Mammary epithelial cell (primary cell): ENCODE measurements at regions not wholly inside any gene's neighbourhood (a gene's known extent, or its start where the extent isn't known, plus 50 kb on each side); places are given as distances from the start of the nearest gene placed in this dataset.

ENCODE experiments used
- EZH2 ChIP-seq: IDR thresholded peaks from 2 replicates; pipeline ENCODE4 v1.6.1; 2012; ENCODE audit warnings: low read length, inconsistent platforms, borderline replicate concordance
- TF ChIP-seq, protein P1 (sequence below), 2 donors: IDR thresholded peaks in 1 of 2; conservative IDR thresholded peaks in 1 of 2; 2 replicates each; pipeline ENCODE4 v1.5.1; 2011 to 2012; ENCODE audit warnings: inconsistent platforms in 2 of 2, low read length in 2 of 2, mild to moderate bottlenecking in 2 of 2, control low read depth in 1 of 2, low read depth in 1 of 2; ENCODE audit not compliant: insufficient read depth in 1 of 2; ENCODE audit errors: extremely low read depth in 1 of 2

DNA sequence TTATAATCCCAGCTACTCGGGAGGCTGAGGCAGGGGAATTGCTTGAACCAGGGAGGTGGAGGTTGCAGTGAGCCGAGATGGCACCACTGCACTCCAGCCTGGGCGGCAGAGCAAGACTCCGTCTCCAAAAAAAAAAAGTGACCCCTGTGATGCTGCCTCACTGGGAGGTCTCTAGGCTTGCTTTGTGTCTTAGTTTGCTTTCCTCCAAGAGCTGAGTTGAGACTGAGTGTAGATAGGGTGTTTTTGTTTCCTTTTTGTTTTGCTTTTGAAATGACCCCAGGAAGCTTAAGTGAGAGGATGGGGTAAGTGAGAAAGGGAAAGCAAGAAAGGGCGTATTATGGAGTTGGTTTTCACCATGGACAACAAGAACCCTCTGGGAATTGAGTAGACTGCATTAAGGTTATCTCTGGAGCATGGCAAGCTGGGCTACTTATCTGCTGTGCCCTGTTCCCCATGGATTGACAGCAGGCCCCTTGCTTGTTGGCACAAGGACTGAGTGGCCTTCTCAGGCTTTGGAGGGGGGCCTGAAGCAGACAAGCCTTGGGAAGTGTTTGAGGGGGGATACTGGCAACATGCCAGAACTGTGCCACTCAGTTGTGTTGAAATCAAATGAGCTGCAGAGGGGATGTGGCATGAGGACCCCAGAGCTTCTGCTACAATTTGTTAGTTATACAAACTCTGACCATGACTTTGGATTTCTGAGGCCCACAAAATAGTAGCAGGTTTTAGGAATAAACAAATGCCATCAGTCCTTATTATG, 300.6 kb upstream of the C11orf87 start:
- TF ChIP-seq, protein P1, sequence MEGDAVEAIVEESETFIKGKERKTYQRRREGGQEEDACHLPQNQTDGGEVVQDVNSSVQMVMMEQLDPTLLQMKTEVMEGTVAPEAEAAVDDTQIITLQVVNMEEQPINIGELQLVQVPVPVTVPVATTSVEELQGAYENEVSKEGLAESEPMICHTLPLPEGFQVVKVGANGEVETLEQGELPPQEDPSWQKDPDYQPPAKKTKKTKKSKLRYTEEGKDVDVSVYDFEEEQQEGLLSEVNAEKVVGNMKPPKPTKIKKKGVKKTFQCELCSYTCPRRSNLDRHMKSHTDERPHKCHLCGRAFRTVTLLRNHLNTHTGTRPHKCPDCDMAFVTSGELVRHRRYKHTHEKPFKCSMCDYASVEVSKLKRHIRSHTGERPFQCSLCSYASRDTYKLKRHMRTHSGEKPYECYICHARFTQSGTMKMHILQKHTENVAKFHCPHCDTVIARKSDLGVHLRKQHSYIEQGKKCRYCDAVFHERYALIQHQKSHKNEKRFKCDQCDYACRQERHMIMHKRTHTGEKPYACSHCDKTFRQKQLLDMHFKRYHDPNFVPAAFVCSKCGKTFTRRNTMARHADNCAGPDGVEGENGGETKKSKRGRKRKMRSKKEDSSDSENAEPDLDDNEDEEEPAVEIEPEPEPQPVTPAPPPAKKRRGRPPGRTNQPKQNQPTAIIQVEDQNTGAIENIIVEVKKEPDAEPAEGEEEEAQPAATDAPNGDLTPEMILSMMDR (conservative IDR thresholded peaks at IDR 0.05 in 1 of 2, IDR thresholded peaks at IDR 0.05 in 1 of 2; ENCODE audit: extremely low read depth in 1 of 2, insufficient read depth in 1 of 2, low read depth in 1 of 2, low read length in 2 of 2) = no peak
- no peak for TF ChIP-seq EZH2
